Stimulated activated CD8-positive, alpha-beta memory T cell treated with anti-CD3 and anti-CD28 coated beads, Interleukin-2, amount 100 ng/mL, for 48 hours (primary cell): ENCODE measurements at regions not wholly inside any gene's neighbourhood (a gene's known extent, or its start where the extent isn't known, plus 50 kb on each side); places are given as distances from the start of the nearest gene placed in this dataset.
"Not testable (repeated sequence)": the region's sequence is repeated elsewhere in the genome, so short reads cannot be mapped to it uniquely, and the experiment has no call there.

ENCODE experiments used
- DNase-seq, 2 donors: peaks; one replicate each; pipeline ENCODE4 v3.0.0-alpha.2; 2020; ENCODE audit warnings: low read depth in 2 of 2

DNA sequence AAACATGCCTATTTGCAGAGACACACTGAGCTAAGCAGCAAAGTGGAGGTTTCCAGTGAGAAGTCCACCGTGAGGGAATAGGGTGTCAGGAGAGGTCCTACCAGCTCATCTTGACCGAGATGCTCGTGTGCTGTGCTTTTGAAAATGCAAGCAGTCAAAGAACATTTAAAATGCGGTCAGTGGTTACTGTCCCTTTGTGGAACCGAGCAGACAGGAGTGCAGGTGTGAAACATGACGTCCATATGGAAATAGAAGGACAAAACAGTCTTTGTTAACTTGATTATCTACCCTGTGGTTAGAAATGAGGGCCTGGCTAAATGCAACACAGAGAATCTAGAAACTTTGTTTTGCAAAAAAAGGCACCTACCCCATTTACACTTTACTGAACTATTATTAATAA is 473.3 kb downstream of the SPATA31A6 start:
- not testable (repeated sequence) for DNase-seq

DNA sequence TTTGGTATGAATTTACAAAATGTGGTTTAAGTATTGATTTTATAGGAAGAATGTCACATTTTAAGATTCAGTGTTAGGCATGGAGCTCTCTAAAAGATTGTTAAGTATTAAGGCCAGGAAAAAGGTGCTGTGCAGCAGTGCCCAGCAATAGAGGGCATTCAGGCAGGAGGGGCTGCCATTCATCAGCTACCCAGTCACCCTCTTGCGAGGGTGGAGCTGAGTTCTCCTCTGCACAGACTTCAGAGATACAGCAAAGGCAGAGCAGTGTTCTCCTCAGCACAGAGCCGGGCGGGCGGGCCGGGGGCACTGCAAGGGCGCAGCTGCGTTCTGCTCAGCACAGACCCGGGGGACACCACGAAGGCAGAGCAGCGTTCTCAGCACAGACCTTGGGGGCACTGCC is 474.0 kb downstream of the SPATA31A6 start:
- not testable (repeated sequence) for DNase-seq

DNA sequence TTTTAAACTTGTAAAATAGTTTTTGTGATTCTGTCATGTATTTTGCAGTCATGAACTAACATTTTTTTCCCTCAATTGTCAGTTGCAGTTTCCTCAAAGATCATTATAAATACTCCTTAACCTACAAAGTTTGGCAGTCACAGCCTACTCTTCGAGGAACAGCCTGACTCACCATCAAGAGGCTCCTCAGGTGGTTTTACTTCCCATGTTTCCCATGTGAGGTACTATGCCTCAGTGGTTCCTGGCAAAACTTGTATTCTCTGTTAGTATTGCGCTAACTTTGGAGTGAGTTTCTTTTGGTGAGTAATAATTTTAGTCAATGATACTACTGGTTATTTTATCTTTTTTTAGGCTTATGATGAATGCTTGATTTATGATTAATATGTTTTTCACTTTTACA is 513.7 kb downstream of the SPATA31A6 start:
- DNase-seq = not testable (repeated sequence)

DNA sequence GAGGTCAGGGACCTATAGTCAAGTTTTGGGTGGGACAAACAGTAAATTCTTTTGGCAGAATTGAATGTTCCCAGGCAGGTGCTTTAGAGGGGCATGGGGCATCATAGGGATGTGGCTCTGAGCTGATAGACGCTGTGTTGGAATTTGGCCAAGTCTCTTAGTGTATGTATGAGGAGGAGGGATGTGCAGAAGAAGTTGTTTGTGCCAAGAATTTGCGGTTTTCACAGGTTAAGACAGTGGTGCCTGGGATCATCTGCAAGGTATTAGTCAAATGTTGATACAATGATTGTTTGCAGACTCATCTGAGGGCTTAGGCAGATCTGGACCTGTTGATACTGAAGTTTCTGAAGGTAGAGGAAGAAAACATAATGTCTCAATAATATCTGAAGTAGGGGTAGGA is 519.4 kb downstream of the SPATA31A6 start:
- not testable (repeated sequence) for DNase-seq

DNA sequence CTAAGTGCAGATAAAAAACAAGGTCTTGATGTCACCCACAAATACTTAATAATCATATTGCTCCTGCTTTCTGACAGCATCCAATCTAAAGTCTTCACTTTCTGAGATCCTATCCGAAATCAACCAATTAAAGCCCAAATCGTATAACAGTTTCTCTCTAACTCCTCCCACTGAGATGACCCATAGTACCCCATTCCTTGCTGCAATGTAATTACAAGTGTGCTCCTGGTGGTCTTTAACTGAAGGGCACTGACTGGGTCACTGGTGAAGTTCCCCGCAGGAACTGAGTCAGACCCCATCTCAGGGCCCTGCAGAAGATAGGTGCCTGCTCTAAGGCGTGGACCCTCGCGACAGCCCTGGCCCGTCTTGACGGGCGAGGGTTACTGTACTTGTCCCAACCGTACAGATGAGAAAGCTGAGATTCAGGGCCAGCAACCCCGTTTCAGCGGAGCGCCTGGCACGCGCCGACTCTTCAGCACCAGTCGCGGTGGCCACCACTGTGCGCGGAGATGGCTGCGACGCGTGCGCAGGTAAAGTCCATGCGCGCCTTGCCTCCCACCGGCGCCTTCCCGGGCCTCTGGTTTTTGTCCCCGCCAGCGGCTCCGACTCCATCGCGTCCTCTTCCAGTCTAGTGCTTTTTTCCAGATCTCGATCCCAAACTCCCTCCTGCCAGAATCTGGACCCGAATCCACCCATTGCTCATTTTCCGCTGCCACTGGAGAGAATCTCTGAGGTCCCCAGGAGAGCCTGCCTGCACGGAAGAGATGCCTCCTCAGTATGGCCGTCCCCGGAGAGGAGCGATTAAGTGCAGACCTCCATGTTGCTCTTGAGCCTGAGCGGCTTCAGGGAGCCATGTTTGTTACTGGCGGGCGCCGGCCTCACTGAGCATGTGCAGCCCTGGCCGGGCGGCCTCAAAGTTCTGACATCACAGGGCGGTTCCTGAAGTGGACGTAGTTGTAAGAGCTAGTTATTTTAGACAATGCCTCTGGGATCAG is 541.7 kb downstream of the SPATA31A6 start:
- DNase-seq = peak in 1 of 2 donors; percentile 10

DNA sequence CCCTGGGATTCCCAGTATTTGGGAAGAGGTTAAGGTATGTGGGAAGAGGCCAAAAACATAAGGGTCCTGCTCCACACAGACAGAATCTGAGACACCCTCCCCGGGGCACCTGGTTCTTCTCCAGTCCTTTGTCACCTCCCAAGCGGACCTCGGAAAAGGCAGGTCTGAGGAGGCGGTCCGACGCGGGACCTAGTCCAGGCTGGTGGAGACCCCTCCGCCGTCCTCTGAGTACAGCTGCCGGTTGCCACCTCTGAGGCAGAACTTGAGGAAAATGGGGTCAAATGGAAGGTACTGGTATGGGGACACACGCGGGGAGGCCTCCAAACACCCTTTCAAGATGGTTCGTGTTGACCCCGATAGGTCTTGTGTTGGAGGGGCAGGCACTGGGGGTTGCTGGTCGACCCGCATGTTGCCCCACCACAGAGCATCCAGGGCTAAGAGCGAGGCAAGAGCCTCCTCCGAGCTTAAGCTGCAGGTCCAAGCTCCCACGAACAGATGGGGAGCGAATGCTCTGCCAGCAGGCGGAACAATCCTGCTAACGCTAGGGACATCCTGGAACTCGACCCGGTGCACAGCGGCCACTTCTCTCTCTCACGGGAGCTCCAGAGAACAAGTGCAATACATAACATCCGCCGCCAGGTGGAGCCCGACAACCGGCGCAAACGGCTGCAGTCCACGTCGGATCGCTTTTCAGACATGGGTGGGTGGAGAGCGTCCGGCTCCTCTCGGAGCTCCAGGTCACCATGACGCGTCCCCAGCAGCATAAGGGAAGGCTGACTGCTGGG is 559.8 kb downstream of the SPATA31A6 start:
- DNase-seq = peak; percentile 46 to 48

DNA sequence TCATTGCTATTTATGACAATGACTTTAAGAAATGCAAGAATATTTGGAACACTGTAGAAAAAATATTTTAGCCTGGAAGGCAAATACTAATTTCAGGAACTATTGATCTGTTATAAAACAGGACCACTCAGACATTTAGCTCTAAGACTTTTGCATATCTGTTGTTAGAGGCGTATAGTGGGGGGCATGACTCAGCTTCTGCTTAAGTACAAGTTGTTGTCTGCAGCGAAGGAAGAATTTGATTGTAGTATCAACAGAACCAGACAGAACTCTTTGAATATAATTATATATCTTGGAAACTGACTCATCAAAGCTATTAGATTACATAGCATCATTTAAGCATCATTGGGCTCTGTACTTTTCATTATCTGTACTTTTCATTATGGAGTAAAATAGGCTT is 573.8 kb downstream of the SPATA31A6 start:
- DNase-seq = not testable (repeated sequence)

DNA sequence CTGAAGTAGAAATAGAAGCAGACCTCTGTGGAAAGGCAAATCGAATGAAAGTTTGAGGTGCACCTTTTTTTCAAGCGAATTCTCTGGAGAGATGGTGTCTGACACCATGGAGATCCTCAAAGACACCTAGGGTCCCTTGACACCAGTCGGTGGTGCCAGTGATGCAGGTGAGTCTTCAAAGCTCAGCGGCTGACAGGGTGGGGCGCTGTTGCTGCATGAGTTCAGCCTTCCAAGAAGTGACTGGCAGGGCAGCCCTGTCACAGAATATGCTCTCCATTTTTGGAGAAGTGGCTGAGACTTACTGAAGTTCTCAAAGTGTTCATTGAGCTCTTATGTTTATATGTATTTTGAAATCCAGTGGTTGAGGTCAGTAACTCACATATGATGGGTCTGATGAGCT is 575.9 kb downstream of the SPATA31A6 start:
- not testable (repeated sequence) for DNase-seq

DNA sequence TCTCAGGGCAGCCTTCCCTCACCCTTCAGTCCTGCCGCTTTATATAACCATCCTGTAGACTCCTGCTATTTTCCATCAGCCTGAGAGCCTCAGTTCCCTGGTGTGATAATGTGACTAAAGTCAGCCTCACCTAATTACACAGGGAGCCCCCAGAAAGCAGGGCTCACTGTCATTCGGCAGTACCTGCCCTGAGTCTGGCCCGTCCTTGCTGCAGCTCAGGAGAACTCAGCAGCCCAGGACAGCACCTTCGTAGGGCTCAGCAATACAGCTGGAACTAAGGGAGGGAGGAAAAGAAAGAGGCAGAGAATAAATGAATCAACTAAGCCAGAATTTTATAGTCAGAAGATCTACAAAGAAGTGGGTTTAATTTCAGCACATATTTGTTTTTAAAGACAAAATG is 598.7 kb downstream of the SPATA31A6 start:
- not testable (repeated sequence) for DNase-seq

DNA sequence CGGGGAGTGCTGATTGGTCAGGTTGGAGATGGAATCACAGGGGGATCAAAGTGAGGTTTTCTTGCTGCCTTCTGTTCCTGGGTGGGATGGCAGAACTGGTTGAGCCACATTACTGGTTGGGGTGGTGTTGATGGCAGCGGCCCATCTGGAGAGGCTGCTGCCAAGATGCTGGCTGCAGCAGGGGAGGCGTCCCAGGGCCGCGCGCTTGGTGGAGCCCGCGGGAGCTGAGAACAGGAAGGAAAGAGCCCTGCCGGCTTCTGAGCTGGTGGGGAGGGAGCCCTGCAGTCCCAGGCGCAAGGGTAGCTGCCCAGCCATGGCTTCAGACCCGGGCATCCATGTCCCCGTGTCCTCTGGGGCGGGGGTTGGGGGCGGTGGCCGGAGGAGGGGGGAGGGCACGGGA is 609.3 kb downstream of the SPATA31A6 start:
- DNase-seq = not testable (repeated sequence)

DNA sequence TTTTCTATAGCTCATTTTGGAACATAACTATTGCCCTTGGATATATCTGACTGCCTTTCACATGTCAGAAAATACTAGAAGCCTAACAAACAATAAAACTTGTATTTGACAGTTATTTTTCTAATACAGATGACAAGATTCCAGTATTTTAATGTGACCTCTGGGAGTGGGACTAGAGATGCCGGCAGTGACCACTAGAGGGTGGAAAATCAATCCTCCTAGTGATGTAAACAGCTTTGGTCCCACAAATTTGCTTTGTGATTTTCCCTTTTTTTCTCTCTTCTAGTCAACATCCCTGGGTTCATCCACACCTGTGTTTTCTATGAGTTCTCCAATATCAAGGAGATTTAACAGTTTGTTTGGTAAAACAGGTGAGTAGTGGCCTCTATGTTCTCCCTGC is 615.1 kb downstream of the SPATA31A6 start:
- not testable (repeated sequence) for DNase-seq

DNA sequence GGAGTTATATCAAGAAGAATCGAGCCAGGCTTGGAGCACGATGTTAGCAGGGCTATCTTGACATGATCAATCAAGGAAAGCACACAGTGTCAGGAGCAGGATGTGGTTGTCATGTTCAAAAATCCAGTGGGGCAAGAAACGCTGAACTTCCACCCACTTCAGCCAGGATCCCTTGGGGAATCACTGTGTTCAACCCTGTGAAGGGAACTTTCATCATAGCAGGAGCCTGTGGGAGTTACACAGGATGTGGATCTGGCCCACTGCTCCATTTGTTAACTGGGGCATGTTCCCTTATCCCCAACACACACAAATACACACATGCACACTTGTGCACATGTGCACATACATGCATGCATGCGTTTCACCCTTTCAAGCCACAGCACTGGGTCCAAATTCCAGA is 619.3 kb downstream of the SPATA31A6 start:
- DNase-seq = not testable (repeated sequence)

DNA sequence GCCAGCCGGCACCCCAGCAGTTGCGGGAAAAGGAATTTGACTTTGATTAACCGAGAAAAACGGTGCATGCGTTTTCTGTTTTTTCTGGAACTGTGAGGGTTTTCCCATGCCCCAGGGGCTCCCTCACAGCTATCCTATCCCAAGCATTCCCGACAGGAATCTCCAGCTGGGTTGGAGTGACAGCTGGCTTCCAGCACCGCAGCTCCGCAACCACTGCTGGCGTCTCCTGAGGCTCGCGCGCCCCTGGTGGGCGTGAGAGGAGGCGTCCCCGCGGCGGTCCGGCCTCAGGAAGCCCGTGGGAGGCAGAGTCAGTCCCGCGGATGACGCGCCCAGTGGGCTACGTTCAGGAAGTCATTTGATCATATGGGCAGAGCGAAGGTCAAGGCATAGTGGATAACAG is 623.2 kb downstream of the SPATA31A6 start:
- DNase-seq = not testable (repeated sequence)

DNA sequence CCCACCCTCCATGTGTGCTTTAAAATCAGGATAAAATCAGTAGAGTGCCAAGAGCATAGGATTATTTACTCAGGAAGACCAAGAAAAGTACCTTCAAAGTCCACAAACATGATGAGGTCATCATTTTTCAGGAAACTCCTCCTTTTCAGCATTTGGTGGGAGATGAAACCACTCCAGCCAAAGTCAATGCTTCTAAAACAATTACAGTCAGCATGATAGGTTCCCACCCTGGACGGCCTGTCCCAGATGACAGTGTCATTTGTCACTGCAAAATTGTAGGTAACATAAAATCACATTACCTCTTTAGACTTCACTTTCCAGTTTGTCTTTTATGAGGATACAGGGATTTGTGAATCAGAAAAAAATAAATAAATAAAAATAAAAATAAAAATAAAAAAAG is 638.0 kb downstream of the SPATA31A6 start:
- DNase-seq = not testable (repeated sequence)

DNA sequence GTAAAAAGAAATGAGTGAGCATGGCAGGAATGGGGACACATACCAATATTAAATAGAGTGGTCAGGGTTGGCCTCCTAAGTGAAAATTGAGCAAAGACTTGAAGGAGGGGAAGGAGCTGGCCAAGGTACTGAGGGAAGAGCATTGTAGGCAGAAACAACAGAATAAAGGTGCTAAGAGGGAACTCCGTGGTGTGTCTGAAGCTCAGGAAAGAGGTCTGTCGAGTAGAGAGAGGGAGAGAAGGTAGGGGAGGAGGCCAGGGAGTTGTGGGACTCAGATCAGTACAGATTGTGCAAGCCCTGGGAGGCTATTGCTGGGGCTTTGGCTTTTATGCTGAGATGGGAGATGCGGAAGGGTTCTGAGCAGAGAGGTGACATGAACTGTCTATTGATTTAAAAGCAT is 664.7 kb downstream of the SPATA31A6 start:
- not testable (repeated sequence) for DNase-seq

DNA sequence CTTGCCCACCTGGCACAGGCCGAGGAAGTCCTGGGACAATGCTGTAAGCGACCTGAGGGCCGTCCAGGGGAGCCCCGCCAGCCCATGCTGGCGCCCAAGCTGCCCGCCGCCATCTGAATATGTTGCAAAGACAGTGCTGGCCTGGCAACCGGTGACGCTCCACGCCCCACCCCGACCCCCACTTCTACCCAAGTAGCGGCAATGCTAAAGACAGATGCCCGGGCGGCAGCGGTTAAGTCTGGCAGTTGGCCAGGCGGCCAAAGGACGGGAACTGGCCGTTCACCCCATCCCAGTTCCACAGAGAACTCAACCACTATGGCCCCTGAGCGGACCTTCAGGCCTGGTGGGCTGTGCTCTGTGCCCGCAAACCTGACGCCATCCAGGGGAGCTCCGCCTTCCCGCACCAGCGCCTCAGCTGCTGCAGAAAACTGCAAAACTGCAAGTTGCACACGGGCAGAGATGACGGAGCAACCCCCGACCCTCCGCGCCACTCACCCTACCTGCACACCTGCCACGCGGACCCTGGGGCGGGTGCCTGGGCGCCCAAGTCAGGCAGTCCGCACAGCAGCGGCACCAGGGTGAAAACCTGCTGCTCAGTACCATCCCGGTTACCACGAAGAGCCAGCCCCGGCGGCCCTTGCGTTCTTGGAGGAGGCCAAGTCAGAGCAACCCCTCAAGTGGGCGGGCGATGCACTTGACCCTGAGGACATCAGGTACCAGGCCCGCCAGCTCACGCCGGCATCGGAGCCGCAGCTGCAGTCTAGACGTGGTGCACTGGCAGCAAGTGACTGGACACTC is 667.6 kb downstream of the SPATA31A6 start:
- not testable (repeated sequence) for DNase-seq

DNA sequence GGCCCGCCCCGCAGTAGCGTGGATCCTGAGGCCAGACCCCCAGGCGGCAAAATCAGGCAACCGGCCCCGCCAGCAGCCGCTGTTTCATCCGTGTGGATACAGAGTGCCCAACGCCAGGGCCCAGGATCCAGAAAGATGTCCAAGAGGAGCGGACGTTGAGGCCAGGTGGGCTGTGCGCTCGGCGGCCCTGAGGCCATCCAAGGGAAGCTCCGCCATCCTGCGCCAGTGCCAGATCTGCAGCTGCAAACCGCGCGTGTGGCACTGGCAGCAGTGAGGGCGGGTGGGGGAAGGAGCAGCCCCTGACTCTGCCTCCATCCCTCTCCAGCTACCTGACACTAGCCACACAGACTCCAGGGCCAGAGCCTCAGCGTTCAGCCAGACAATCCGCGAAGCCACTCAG is 668.2 kb downstream of the SPATA31A6 start:
- not testable (repeated sequence) for DNase-seq

DNA sequence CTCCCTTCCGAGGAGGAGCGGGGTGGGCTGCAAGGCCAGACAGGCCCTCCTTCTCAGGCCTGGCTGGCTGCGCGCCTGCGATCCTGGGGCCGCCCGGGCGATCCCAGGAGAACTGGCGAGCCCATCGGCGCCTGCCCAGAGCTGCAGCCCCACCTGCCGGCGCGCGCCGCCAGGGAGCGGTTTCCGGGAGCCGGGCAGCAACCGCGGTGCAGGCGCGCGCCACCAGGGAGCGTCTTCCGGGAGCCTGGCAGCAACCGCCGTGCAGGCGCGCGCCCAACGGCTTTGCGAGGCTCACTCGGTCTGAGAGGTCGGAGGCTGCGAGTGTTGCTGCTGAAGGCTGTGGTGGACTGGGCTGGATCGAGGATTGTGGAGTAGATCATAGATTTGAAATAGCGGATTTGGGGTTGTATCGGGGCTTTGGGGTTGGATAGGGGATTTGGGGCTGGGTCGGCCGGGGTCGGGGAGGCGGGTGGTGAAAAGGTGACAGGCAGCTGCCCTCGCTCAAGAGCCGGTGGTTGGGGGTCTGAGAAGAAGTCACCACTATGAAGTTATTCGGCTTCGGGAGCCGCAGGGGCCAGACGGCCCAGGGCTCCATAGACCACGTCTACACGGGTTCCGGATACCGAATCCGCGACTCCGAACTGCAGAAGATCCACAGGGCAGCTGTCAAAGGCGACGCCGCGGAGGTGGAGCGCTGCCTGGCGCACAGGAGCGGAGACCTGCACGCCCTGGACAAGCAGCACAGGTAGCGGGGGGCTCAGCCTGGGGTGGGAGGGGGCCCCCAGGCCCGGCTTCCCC is 668.9 kb downstream of the SPATA31A6 start:
- DNase-seq = not testable (repeated sequence)

DNA sequence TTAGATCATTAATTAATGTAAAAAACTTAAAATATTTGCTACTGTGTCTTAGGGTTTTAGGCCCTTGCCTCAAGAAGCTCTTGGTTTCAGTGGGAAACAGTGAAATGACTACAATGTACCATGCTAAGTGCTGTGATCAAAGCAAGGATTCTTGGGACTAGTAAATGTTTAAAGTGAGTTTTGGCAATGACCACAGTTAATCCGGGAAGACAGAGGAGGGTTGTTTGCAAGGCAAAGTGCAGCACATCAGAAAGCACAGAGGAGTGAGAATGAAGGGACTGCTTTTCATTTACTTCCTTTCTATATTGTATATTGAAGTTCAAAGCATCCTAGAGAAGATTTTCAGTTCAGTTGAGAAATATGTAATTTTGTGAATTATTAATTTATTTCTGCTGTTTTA is 676.7 kb downstream of the SPATA31A6 start:
- not testable (repeated sequence) for DNase-seq

DNA sequence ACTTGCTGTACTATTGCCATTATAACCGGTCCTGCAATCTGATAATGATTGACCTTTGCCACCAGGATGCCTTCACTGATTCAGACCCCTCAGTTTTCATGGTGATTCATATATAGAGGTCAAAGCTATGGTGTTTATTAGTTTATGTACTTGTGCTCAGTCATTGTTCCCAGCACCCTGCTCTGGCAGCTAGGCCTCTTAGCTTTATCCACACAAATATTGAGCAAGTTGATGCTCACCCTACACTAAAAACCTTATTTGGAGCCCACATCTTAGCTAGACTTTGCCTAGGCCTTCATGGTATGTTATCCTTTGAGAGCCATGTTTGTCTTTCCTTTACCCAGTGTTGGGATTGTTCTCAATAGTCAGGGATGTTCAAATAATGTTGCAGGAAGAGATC is 679.0 kb downstream of the SPATA31A6 start:
- DNase-seq = not testable (repeated sequence)
